Germinal center (tissue), 1 donor: ENCODE measurements at regions not wholly inside any gene's neighbourhood (a gene's known extent, or its start where the extent isn't known, plus 50 kb on each side); places are given as distances from the start of the nearest gene placed in this dataset.
A peak's percentile ranks its signal among the peaks of the same experiment; 100 is the strongest.

ENCODE experiments used
- DNase-seq: peaks from one replicate; pipeline ENCODE4 v3.0.0; 2012; ENCODE audit warnings: mixed read lengths, low spot score

DNA sequence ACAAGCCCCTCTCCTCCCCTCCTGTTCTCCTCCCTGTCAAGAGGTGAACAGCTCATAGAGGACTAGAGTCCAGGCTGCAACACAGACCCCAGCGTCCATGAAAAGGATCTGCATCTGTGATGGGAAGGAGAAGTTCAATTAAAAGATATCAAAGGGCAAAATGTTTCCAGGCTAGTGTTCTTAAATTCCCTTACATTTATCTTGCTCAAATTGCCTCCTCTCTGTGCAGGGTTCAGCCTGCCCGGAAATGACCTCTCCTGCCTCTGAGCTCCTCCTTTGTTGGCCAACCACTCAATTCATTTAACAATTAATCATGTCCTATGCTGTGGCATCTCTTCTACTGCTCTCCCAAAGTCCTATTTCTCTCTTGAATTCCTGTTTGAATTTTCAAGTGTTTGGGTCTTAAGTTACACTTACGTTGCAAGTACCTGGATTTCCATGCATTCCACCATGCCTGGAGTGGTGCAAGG, 105.3 kb downstream of the TSN start:
- no peak for DNase-seq

GRCh38 chr2:121862286-121862685, 106.8 kb downstream of the TSN start:
- no peak for DNase-seq

DNA sequence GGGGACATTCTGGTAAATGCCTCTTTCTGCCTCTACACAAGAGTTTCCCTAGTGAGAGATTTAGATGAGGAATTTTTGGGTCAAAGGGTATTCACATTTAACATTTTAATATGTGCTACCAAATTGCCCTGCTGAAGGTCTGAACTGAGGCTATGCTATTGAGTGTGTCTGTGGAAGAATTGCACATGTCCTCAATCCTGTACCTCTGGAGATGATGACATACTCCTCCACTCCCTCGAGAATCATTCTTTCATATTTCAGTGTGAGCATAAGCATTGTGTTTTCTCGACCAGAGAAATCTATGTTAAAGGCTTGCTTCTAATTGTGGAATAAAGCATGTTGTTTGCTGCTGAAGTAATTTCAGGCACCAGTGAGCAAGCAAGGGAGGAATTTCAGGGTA, 110.5 kb downstream of the TSN start:
- DNase-seq = no peak

- no peak for DNase-seq
Measured at GRCh38 chr2:121866789-121867188, 111.3 kb downstream of the TSN start.

- DNase-seq = no peak
Measured at GRCh38 chr2:121868652-121869051, 113.2 kb downstream of the TSN start.

GRCh38 chr2:121869363-121869762, 113.9 kb downstream of the TSN start:
- DNase-seq = no peak

- DNase-seq = no peak
Measured at GRCh38 chr2:121869873-121870272, 114.4 kb downstream of the TSN start.

DNA sequence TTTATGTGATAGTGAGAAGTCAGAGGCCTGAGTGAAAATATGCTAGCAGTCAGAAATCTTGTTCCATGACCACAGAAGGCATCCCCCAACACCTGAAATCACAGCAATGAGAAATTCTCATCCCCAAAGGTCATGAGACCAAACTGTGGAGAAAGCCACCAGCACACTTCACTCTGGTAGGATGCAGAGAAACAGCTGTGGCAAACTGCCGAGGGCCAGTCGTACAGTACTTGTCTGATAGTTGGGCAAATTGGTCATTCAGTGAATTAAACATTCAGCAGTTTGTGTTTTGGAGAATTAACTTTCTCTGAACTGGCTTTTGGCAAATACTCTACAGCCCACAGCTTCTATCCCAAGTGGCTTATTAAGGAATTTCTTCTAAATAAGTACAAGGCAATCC, 117.2 kb downstream of the TSN start:
- DNase-seq = no peak

DNA sequence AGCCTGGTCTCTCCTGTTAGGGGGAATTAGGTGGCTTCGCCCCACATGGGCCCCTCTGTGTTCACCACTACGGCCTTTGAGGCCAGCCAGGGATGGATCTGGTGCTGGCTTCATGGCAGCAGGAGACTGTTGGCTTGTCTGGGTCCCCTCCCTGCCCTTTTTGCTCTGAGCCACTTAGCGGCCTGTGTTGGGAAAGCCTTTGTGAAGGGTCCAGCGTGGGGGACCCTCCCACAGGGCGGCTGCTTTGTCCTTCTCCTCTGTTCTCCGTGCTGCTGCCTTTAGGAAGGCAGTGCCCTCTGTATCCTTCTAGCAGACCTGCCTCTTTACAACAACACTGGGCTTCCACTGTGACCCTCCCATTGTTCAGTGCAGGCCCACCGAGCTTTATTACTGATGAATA, 118.4 kb downstream of the TSN start:
- no peak for DNase-seq

DNA sequence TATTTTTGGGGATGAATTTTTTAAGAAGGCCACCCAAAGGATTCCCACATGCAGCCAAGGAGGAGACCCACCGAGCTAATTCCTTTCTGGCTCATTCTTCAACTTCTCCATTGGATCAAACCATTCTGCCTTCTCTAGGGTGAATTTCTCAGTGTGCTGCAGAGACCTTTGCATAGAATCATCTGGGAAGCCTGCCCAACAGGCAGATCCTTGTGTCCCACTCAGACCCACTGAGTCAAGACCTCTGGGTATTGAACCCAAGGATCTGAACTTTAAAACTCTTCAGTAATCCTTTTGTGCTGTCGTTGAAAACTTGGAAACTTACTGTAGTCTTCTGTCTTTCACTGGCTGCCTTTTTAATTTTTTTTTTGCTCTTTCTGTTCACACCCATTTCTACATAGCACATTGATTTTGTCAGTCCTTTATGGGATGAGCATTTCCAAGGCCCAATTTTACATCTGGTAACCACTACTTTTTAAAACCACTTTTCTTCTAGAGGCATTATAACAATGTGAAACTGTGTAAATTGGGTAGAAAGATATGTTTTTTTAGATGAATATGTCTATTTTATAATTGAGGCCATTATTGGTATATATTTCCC, 120.2 kb downstream of the TSN start:
- DNase-seq = no peak

GRCh38 chr2:121877366-121877765, 121.9 kb downstream of the TSN start:
- DNase-seq = no peak

- no peak for DNase-seq
Measured at GRCh38 chr2:121880283-121880682, 124.8 kb downstream of the TSN start.

GRCh38 chr2:121881038-121881437, 125.6 kb downstream of the TSN start:
- DNase-seq = no peak

GRCh38 chr2:121881950-121882349, 126.5 kb downstream of the TSN start:
- no peak for DNase-seq

GRCh38 chr2:121884078-121884477, 128.6 kb downstream of the TSN start:
- no peak for DNase-seq

- no peak for DNase-seq
Measured at GRCh38 chr2:121884511-121884921, 129.1 kb downstream of the TSN start.

GRCh38 chr2:121886059-121886458, 130.6 kb downstream of the TSN start:
- DNase-seq = no peak

DNA sequence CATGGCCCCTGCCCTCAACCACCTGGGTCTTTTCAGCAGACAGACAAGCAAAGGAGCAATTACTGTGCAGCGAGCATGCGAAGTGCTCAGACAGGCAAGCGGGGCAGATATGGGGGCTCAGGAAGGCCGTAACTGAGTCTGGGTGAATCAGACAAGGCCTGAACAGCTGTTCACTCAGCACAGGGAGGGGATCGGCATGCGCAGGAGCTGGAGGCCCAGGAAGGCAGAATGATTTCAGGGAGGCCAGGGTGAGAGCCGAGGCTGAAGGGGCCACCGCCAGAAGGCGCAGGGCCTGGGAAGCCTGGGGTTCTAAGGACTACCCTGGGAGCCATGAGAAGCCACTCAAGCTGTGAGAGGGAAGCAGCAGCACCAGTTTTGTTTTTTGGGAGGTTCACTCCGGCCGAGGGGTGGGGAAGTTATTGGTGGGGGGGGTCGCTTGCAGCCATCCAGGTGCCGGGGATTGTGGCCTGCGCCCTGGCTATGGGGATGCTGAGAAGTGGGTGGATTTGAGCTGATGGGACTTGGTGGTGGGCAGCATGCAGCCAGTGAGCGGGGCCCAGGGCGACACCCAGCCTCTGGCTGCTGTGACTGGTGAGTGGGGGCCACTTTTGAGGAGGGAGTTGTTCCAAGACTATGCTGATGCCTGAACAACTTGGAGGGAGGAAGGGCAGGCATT, 132.2 kb downstream of the TSN start:
- DNase-seq = no peak

DNA sequence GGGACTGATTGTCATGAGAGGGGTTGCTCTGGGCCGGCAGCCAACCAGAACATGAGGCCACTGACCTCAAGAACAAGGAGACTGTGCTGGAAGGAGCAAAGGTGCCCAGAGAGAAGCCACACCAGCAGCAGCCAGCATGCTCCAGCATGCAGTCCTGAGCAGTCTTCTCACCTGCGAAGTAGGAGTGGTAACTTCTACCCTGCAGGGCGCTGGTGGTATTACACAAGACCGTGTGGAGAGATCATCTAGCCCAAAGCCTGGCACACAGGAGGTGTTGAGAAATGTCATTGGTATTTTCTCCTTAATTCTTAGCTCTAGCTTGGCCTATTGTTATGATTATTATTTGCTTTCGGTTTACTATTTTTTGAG, 132.7 kb downstream of the TSN start:
- DNase-seq = peak; percentile 31

DNA sequence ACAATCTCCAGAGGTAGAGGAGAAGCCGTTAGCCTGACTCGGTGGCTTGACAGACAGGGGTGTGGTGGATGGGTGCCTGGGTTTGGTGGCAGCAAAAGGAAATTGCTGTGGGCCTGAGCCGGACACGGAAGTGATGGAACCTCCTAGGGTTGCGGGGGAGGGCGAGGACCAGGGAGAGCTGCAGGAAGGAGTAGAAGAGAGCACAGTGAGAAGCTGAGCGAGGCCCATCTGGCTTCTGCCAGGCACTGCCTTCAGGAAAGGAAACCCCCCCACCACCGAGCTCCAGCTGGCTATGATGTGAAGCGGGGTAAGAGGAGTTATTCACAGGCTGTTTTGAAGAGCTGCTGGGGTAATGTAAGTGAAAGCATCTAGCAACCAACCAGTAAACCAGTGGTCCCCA, 134.6 kb downstream of the TSN start:
- no peak for DNase-seq

DNA sequence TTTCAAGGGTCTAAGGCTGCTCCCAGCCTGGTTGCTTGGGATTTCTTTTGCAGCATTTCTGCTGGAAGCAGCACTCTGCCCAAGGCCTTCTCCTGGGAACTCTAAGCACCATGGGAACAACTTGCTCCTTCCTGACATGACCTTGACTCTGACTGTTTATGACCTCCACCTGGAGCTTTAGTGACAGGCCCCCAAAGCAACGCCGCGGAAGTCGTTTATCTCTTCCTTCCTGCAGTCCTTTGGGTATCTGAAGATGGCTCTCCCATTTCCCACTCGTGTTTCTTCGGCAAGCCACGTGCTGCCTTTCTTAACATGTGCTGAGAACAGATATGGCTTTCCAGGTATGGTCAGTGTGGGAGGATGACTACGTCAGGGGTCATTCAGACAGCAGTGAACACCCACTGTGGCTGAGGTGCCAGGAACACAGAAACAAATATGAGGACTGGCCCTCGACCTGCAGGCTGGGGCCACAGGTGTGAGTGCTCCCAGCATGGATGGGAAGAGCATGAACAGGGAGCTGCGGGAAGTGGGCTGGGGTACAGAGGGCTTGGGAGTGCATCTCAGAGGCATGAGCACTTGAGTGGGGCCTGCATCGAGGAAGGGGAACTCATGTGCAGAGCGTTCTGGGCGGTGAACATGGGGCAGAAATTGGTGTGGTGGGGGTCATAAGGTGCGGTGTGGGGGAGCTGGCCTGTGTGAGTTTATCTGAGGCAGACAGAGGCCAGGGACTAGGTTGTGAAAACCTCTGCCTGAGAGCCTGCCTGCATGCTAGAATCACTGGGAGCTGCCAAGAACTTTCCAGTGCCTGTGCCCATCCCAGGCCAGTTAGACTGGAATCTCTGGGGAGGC, 140.5 kb downstream of the TSN start:
- DNase-seq = no peak

DNA sequence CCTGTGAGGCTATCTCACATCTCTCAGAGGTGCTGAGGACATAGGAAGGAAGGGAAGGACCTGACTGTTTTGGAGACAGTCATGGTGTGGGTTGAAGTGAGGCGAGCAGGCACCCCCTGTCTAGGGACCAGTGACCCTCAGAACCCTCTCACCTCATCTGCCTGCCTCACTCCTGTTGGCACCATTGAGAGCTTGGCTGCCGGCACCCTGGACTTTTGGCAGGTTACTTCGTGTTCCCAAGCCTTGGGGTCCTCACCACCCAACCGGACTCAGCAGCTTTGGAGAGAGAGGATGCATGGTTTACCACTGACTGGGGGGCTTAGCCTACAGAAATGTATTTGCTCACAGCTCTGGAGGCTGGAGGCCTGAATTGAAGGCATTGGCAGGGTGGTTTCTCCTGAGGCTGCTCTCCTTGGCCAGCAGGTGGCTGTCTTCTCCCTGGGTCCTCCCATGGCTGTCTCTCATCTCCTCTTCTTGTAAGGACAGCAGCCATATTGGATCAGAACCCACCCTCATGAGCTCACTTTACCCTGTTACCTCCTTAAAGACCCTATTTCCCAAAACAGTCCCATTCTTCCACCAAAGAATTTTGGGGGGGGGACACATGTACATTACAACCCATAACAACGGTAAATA, 142.0 kb downstream of the TSN start:
- DNase-seq = peak; percentile 26

DNA sequence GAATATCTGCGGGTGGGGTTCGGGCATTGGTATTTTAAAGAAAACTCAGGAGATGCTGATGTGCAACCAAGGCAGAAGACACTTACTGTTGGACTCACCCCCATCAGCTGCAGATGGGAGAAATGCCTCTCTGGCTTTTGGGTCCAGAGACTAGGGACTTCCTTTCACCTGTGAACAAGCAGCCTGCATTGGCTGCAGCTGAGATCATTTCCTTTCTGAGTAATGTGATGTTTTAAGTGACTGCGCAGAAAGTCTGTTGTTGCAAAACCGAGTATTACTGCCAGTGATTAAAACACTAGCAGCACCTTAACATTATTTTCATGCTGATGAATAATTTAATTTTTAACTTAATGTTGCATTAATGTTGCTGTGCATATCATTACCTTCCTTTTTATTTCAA, 143.0 kb downstream of the TSN start:
- no peak for DNase-seq
